ENCODE measurements at regions not wholly inside any gene's neighbourhood (a gene's known extent, or its start where the extent isn't known, plus 50 kb on each side); places are given as distances from the start of the nearest gene placed in this dataset.

GRCh38 chr6:82521861-82522260, 158.2 kb downstream of the TPBG start (continued):
- no peak for TF ChIP-seq MAX (CRISPR knock-in tag; IDR thresholded peaks at IDR 0.05)
- no peak for TF ChIP-seq PRRX2 (CRISPR knock-in tag; IDR thresholded peaks at IDR 0.05)
- TF ChIP-seq ESRRA (CRISPR knock-in tag; IDR thresholded peaks at IDR 0.05; ENCODE audit: borderline replicate concordance), result no peak

- ATAC-seq, result no peak
These were observed 160.4 kb downstream of the TPBG start for GRCh38 chr6:82524031-82524430.

More at GRCh38 chr6:82524031-82524430, 160.4 kb downstream of the TPBG start:
- TF ChIP-seq SOX15 (CRISPR knock-in tag; IDR thresholded peaks at IDR 0.05) (no peak), TCF7 (CRISPR knock-in tag; IDR thresholded peaks at IDR 0.05; ENCODE audit: low read depth) (no peak), NR3C1 (CRISPR knock-in tag; conservative IDR thresholded peaks at IDR 0.05; ENCODE audit: low read depth) (no peak), FOXP1 (CRISPR knock-in tag; IDR thresholded peaks at IDR 0.05; ENCODE audit: borderline replicate concordance) (no peak), MAX (CRISPR knock-in tag; IDR thresholded peaks at IDR 0.05) (no peak), ATF6 (CRISPR knock-in tag; IDR thresholded peaks at IDR 0.05) (no peak), ARID4B (CRISPR knock-in tag; IDR thresholded peaks at IDR 0.05; ENCODE audit: borderline replicate concordance) (no peak), FOXK1 (CRISPR knock-in tag; IDR thresholded peaks at IDR 0.05) (no peak), ZNF232 (CRISPR knock-in tag; IDR thresholded peaks at IDR 0.05) (no peak), TEAD1 (CRISPR knock-in tag; IDR thresholded peaks at IDR 0.05) (no peak), RORB (CRISPR knock-in tag; IDR thresholded peaks at IDR 0.05) (no peak), JUN (CRISPR knock-in tag; IDR thresholded peaks at IDR 0.05) (no peak), EMX1 (CRISPR knock-in tag; IDR thresholded peaks at IDR 0.05) (no peak), ZNF263 (CRISPR knock-in tag; IDR thresholded peaks at IDR 0.05; ENCODE audit: low read depth) (no peak), JAZF1 (CRISPR knock-in tag; IDR thresholded peaks at IDR 0.05) (no peak), ZBTB43 (CRISPR knock-in tag; IDR thresholded peaks at IDR 0.05) (no peak), KAT7 (CRISPR knock-in tag; IDR thresholded peaks at IDR 0.05; ENCODE audit: borderline replicate concordance) (no peak), ATF3 (CRISPR knock-in tag; conservative IDR thresholded peaks at IDR 0.05) (no peak), HMGA2 (CRISPR knock-in tag; IDR thresholded peaks at IDR 0.05) (no peak)
- Mint-ChIP-seq H3K4me1 (peaks cover 8% of the 10 kb centered on the region), H3K4me3 (no peak overlapping the region), H3K36me3 (no peaks in the 10 kb centered on the region), H3K9me3 (peaks cover 13% of the 10 kb centered on the region), H3K27ac (no peak overlapping the region), H3K27me3 (ENCODE audit: low read depth) (no peaks in the 10 kb centered on the region)
- DNase-seq (ENCODE audit: low spot score), result no peak
- CTCF ChIA-PET, result no interaction called here
- POLR2A ChIA-PET, result no interaction called here
